IMR-90 (cell line): ENCODE measurements at regions not wholly inside any gene's neighbourhood (a gene's known extent, or its start where the extent isn't known, plus 50 kb on each side); places are given as distances from the start of the nearest gene placed in this dataset.

Source experiments
- ATAC-seq: fragments of 200-7000 bp; cut with Tn5 transposase; 2 replicates; pipeline ENCODE4 v1.9.1; 2020; ENCODE audit warnings: low read depth, mild to moderate bottlenecking, moderate library complexity
- BruUV-seq: library from RNA; stranded (reverse); fragments of 400-500 nt; replicated peaks from 2 replicates; lab custom pipeline; 2021; lab: Mats Ljungman, UMichigan
- CTCF ChIA-PET: fragments of 300-600 bp; formaldehyde crosslinking; extraction: SDS; loops from one replicate; lab custom pipeline; 2021; ENCODE audit warnings: antibody characterized with exemption; lab: Yijun Ruan, JAX
- POLR2A ChIA-PET: fragments of 300-600 bp; sonication (Branson Sonifier 250); formaldehyde crosslinking; loops from one replicate; lab custom pipeline; 2022; ENCODE audit warnings: antibody characterized with exemption; ENCODE audit not compliant: unreplicated experiment; lab: Charles Lee
- DNase-seq: peaks from one replicate; pipeline ENCODE4 v3.0.0; 2013
- H2AFZ ChIP-seq: replicated peaks from 2 replicates; pipeline ENCODE3; 2013; ENCODE audit warnings: low read length, mild to moderate bottlenecking; ENCODE audit not compliant: poor library complexity
- H2AK5ac ChIP-seq: 2 replicates; pipeline ENCODE4 v1.6.1; 2013; ENCODE audit warnings: low read depth, low read length, inconsistent platforms
- H2AK9ac ChIP-seq: replicated peaks from 2 replicates; pipeline ENCODE3; 2013; ENCODE audit warnings: mild to moderate bottlenecking, low read depth, low read length, moderate library complexity; ENCODE audit not compliant: poor library complexity
- H2BK120ac ChIP-seq: 2 replicates; pipeline ENCODE4 v1.6.1; 2013; ENCODE audit warnings: low read depth, low read length, inconsistent platforms
- H2BK15ac ChIP-seq: 3 replicates; pipeline ENCODE4 v1.6.1; 2013; ENCODE audit warnings: low read depth, low read length, inconsistent platforms
- H2BK20ac ChIP-seq: 2 replicates; pipeline ENCODE4 v1.6.1; 2013; ENCODE audit warnings: low read depth, mild to moderate bottlenecking, inconsistent platforms, low read length, moderate library complexity
- H2BK5ac ChIP-seq: 2 replicates; pipeline ENCODE4 v1.6.1; 2013; ENCODE audit warnings: mild to moderate bottlenecking, low read depth, low read length, inconsistent platforms; ENCODE audit not compliant: poor library complexity, severe bottlenecking
- H3K14ac ChIP-seq: replicated peaks from 2 replicates; pipeline ENCODE4 v1.6.1; 2013; ENCODE audit warnings: low read depth, low read length, inconsistent platforms
- H3K18ac ChIP-seq: 2 replicates; pipeline ENCODE4 v1.6.1; 2013; ENCODE audit warnings: low read depth, low read length, control low read depth
- H3K23ac ChIP-seq: 2 replicates; pipeline ENCODE4 v1.6.1; 2013; ENCODE audit warnings: low read depth, low read length, inconsistent platforms
- H3K27ac ChIP-seq: 2 replicates; pipeline ENCODE4 v1.5.1; 2013; ENCODE audit warnings: mild to moderate bottlenecking, control low read depth, low read length; ENCODE audit not compliant: insufficient read depth
- H3K27me3 ChIP-seq: 2 replicates; pipeline ENCODE4 v1.6.1; 2013; ENCODE audit warnings: low read length; ENCODE audit not compliant: control insufficient read depth, insufficient read depth
- H3K36me3 ChIP-seq: 2 replicates; pipeline ENCODE4 v1.6.1; 2013; ENCODE audit warnings: low read length, mixed read lengths; ENCODE audit not compliant: control insufficient read depth, insufficient read depth
- H3K4ac ChIP-seq: 2 replicates; pipeline ENCODE4 v1.6.1; 2013; ENCODE audit warnings: low read depth, low read length, inconsistent platforms
- H3K4me1 ChIP-seq: 2 replicates; pipeline ENCODE4 v1.6.1; 2013; ENCODE audit warnings: low read length, mixed read lengths; ENCODE audit not compliant: control insufficient read depth, insufficient read depth
- H3K4me2 ChIP-seq: 2 replicates; pipeline ENCODE4 v1.6.1; 2013; ENCODE audit warnings: low read depth, mild to moderate bottlenecking, control low read depth, low read length, moderate library complexity
- H3K4me3 ChIP-seq: 2 replicates; pipeline ENCODE4 v1.5.1; 2013; ENCODE audit warnings: low read depth, mild to moderate bottlenecking, control low read depth, low read length, moderate library complexity; ENCODE audit not compliant: insufficient read depth
- H3K56ac ChIP-seq: 2 replicates; pipeline ENCODE4 v1.6.1; 2013; ENCODE audit warnings: low read length, inconsistent platforms; ENCODE audit not compliant: insufficient read depth; ENCODE audit errors: extremely low read depth
- H3K79me1 ChIP-seq, 2 experiments: 2 replicates each; pipeline ENCODE4 v1.6.1; 2013; ENCODE audit warnings: low read length in 2 of 2, inconsistent platforms in 1 of 2, low read depth in 1 of 2
- H3K9ac ChIP-seq: 2 replicates; pipeline ENCODE4 v1.6.1; 2013; ENCODE audit warnings: low read depth, low read length, control low read depth
- H3K9me1 ChIP-seq: 2 replicates; pipeline ENCODE4 v1.6.1; 2013; ENCODE audit warnings: low read length, inconsistent platforms; ENCODE audit not compliant: insufficient read depth
- H3K9me3 ChIP-seq: 2 replicates; pipeline ENCODE4 v1.6.1; 2013; ENCODE audit warnings: low read length; ENCODE audit not compliant: control insufficient read depth, insufficient read depth
- H4K20me1 ChIP-seq: 2 replicates; pipeline ENCODE4 v1.6.1; 2013; ENCODE audit warnings: low read length, inconsistent platforms; ENCODE audit not compliant: insufficient read depth
- H4K5ac ChIP-seq: 2 replicates; pipeline ENCODE4 v1.6.1; 2013; ENCODE audit warnings: mild to moderate bottlenecking, low read depth, low read length, control low read depth
- H4K8ac ChIP-seq, 2 experiments: 2 replicates each; pipeline ENCODE4 v1.6.1; 2013; ENCODE audit warnings: low read depth in 2 of 2, low read length in 2 of 2, control low read depth in 1 of 2, inconsistent platforms in 1 of 2
- H4K91ac ChIP-seq: 2 replicates; pipeline ENCODE4 v1.6.1; 2013; ENCODE audit warnings: low read depth, low read length, inconsistent platforms; ENCODE audit not compliant: insufficient read depth
- CEBPB ChIP-seq: IDR thresholded peaks from 2 replicates; pipeline ENCODE4 v1.6.1; 2012; ENCODE audit warnings: low read depth, low read length, improper control_type of control experiment
- MAZ ChIP-seq: IDR thresholded peaks from 2 replicates; pipeline ENCODE4 v1.6.1; 2012; ENCODE audit warnings: low read depth, mild to moderate bottlenecking, low read length, improper control_type of control experiment, moderate library complexity, borderline replicate concordance
- NFE2L2 ChIP-seq: fragments of 150-350 bp; IDR thresholded peaks from 2 replicates; pipeline ENCODE4 v1.6.1; 2016; ENCODE audit warnings: low read depth, mild to moderate bottlenecking, low read length
- RFX5 ChIP-seq: IDR thresholded peaks from 2 replicates; pipeline ENCODE4 v1.8.0; 2012; ENCODE audit warnings: low read depth, mild to moderate bottlenecking, low read length, moderate library complexity
- WGBS, 2 experiments: methylation state at CpG; one replicate each; pipeline versions ENCODE4 v1.1.5 to v1.1.7; 2013; ENCODE audit warnings: missing lambda C conversion rate in 2 of 2; ENCODE audit not compliant: insufficient read length in 1 of 2; ENCODE audit errors: extremely low coverage in 2 of 2; 5-methylcytosine and 5-hydroxymethylcytosine counted together
- dilution Hi-C: fragments of 300-500 bp; cut with HindIII; formaldehyde crosslinking; loops from one replicate; pipeline ENCODE4 v1.14.3; 2018; ENCODE audit warnings: low sequenced_read_pairs; ENCODE audit not compliant: unreplicated experiment
- in situ Hi-C: fragments of 300-500 bp; cut with MboI; formaldehyde crosslinking; loops from 3 replicates; pipeline ENCODE4 v1.14.3; 2019; ENCODE audit warnings: low sequenced_read_pairs, inconsistent platforms, mixed read lengths
- intact Hi-C: fragments of 100-400 bp; cut with micrococcal nuclease; formaldehyde crosslinking; loops from 2 replicates; pipeline ENCODE4 v1.10.0; 2022

DNA sequence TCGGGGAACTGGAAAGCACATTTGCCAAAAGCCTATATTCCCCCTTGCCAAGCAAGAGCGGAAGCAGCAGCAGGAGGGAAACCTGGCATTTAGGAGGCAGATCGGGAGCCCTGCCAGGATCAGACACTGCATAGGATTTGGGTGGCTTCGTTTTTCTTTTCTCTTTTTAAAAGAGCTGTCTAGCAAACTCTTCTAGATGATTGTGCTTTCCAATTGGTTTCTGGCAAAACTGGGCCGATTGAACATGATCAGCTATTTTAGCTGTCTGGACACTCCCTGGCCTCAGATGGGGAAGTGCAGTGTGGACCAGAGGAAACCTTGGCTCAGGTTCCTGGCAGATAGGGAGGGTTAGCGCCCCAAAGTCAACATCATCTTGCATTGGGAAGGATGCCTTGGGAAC, 414.0 kb upstream of the KAZN start:
- no CpG with 5 or more reads among the region's 6 CpGs for WGBS, 2 experiments
- Histone ChIP-seq H3K27ac (no peak overlapping the region), H3K56ac (no peak overlapping the region), H3K18ac (no peak overlapping the region), H3K23ac (no peak overlapping the region), H3K4me2 (no peak overlapping the region), H2BK15ac (no peak overlapping the region), H3K4me3 (no peak overlapping the region), H4K20me1 (no peaks in the 10 kb centered on the region), H2AK5ac (no peak overlapping the region), H2AK9ac (no peak overlapping the region), H3K14ac (no peak overlapping the region), H2AFZ (no peak overlapping the region), H3K4ac (no peak overlapping the region), H3K36me3 (no peaks in the 10 kb centered on the region), H2BK120ac (no peak overlapping the region), H4K5ac (no peak overlapping the region), H3K9ac (no peak overlapping the region), H3K9me1 (no peaks in the 10 kb centered on the region), H3K79me1 (no peaks in the 10 kb centered on the region), H4K91ac (no peak overlapping the region), H2BK5ac (no peak overlapping the region), H3K9me3 (peaks cover 9% of the 10 kb centered on the region), H3K27me3 (no peaks in the 10 kb centered on the region), H2BK20ac (no peak overlapping the region), H4K8ac (no peak overlapping the region), H3K4me1 (no peaks in the 10 kb centered on the region)
- ChIA-PET CTCF (no interaction called here), POLR2A (no interaction called here)
- DNase-seq: no peak
- TF ChIP-seq MAZ (no peak), CEBPB (no peak), NFE2L2 (no peak), RFX5 (no peak)
- intact Hi-C loops (no loop called here), dilution Hi-C loops (no loop called here), in situ Hi-C loops (no loop called here)
- no peak for ATAC-seq
- BruUV-seq: no TSS peak
